Astrocyte of the spinal cord (primary cell): ENCODE measurements at regions not wholly inside any gene's neighbourhood (a gene's known extent, or its start where the extent isn't known, plus 50 kb on each side); places are given as distances from the start of the nearest gene placed in this dataset.
"Not testable (repeated sequence)": the region's sequence is repeated elsewhere in the genome, so short reads cannot be mapped to it uniquely, and the experiment has no call there.

Experiments
- DNase-seq: peaks from one replicate; pipeline ENCODE4 v3.0.0; 2011; ENCODE audit warnings: low read depth, low spot score
- H3K4me3 ChIP-seq: 2 replicates; pipeline ENCODE4 v1.5.1; 2011; ENCODE audit warnings: low read depth, mild to moderate bottlenecking, low read length, moderate library complexity
- in situ Hi-C: cut with HindIII; loops from 2 replicates; pipeline ENCODE4 v1.10.0; 2017; ENCODE audit warnings: low sequenced_read_pairs
- TF ChIP-seq, protein P1 (sequence below): IDR thresholded peaks from 2 replicates; pipeline ENCODE4 v1.5.1; 2012; ENCODE audit warnings: low read depth, mild to moderate bottlenecking, low read length, inconsistent platforms

DNA sequence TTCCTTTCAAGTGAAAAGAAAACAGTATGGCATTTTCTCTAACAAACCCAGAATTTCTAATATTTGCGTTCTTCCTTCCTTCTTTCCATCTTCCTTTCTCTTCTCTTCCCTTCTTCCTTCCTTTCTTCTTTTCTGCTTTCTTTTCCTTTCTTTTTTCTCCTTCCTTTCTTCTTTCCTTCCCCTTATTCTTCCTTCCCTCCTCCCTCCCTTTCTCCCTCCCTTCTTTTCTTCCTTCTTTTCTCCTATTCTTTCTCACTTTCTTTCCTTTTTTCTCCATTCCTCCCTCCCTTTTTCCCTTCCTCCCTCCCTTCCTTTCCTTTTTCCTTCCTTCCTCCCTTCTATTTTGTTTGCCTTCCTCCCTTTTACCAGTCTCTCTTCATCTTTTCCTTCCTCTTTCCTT lies 194.8 kb downstream of the SHCBP1 start:
- H3K4me3 ChIP-seq = no peak overlapping the region
- in situ Hi-C loops = no loop called here
- no peak for DNase-seq
- TF ChIP-seq, protein P1, sequence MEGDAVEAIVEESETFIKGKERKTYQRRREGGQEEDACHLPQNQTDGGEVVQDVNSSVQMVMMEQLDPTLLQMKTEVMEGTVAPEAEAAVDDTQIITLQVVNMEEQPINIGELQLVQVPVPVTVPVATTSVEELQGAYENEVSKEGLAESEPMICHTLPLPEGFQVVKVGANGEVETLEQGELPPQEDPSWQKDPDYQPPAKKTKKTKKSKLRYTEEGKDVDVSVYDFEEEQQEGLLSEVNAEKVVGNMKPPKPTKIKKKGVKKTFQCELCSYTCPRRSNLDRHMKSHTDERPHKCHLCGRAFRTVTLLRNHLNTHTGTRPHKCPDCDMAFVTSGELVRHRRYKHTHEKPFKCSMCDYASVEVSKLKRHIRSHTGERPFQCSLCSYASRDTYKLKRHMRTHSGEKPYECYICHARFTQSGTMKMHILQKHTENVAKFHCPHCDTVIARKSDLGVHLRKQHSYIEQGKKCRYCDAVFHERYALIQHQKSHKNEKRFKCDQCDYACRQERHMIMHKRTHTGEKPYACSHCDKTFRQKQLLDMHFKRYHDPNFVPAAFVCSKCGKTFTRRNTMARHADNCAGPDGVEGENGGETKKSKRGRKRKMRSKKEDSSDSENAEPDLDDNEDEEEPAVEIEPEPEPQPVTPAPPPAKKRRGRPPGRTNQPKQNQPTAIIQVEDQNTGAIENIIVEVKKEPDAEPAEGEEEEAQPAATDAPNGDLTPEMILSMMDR = no peak

DNA sequence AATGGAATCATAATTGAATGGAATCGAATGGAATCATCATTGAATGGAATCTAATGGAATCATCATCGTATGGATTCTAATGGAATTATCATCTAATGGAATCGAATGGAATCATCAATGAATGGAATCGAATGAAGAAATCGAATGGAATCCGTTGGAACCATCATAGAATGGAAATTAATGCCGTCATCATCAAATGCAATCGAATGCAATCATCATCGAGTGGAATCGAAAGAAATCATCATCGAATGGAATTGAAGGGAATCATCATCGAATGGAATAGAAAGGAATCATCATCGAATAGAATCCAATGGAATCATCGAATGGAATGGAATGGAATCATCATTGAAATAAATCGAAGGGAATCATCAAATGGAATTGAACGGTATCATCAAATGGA lies 217.2 kb downstream of the SHCBP1 start:
- TF ChIP-seq, protein P1 = no peak
- in situ Hi-C loops = no loop called here

DNA sequence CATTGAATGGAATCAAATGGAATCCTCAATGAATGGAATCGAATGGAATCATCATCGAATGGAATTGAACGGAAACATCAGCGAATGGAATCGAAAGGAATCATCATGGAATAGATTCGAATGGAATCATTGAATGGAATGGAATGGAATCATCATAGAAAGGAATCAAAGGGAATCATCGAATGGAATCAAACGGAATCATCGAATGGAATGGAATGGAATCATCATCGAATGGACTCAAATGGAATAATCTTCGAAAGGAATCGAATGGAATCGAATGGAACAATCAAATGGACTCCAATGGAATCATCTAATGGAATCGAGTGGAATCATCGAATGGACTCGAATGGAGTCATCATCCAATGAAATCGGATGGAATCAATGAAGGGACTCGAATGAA lies 222.6 kb downstream of the SHCBP1 start:
- in situ Hi-C loops = not testable (repeated sequence)

More for the DNA sequence above, 217.2 kb downstream of the SHCBP1 start:
- H3K4me3 ChIP-seq = no peak overlapping the region
- DNase-seq = no peak

DNA sequence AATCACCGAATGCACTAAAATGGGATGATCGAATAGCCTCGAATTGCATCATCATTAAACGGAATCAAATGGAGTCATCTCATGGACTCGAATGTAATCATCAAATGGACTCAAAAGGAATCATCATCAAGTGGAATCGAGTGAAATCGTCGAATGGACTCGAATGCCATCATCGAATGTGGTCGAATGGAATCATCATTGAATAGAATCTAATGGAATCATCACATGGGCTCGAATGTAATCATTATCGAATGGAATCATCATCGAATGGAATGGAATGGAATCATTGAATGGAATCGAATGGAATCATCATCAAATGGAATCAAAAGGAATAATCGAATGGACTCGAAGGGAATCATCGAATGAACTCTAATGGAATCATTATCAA lies 224.3 kb downstream of the SHCBP1 start:
- DNase-seq, in situ Hi-C loops, H3K4me3 ChIP-seq: not testable (repeated sequence)

More for the DNA sequence above, 222.6 kb downstream of the SHCBP1 start:
- not testable (repeated sequence) for DNase-seq, H3K4me3 ChIP-seq

DNA sequence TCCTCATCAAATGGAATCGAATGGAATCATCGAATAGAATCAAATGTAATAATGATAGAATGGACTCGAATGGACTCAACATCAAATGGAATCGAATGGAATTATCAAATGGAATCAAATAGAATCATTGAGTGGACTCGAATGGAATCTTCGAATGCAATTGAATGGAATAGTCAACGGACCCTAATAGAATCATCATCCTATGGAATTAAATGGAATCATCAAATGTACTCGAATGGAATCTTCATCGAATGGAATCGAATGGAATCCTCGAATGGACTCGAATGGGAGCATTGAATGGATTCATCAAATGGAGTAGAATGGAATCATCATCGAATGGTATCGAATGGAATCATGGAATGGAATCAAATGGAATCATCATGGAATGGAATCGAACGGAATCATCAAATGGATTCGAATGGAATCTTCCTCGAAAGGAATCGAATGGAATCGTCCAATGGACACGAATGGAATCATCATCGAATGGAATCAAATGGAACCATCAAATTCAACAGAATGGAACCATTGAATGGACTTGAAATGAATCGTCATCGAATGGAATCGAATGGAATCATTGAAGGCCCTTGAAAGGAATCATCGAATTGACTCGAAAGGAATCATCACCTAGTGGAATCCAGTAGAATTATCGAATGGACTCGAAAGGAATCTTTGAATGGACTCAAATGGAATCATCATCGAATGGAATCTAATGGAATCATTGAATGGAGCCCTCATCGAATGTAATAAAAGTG lies 224.9 kb downstream of the SHCBP1 start:
- H3K4me3 ChIP-seq, in situ Hi-C loops: not testable (repeated sequence)
- DNase-seq = peak; percentile 6

DNA sequence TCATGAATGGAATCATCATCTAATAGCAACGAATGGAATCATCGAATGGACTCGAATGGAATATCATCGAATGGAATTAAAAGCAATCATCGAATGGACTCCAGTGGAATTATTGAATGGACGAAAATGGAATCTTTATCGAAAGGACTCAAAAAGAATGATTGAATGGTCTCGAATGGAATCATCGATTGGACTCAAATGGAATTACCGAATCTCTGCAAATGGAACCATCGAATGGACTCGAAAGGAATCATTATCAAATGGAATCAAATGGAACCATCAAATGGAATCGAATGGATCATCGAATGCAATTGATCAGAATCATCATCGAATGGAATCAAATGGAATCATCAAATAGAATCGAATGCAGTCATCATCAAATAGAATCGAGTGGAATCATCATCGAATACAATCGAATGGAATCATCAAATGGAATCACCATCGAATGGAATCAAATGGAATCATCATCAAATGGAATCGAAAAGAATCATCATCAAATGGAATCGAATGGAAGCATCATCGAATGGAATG lies 225.7 kb downstream of the SHCBP1 start:
- in situ Hi-C loops, H3K4me3 ChIP-seq: not testable (repeated sequence)
- peak; percentile 15 for DNase-seq

DNA sequence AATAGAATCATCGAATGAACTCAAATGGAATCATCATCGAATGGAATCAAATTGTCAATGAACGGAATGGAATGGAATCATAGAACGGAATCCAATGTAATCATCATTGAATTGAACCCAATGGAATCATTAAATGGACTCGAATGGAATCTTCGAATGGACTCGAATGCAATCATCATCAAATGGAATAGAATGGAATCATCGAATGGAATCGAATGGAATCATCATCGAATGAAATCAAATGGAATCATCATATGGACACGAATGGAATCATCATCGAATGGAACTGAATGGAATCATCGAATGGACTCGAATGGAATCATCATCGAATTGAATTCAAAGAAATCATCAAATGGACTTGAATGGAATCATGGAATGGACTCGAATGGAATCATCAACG lies 226.2 kb downstream of the SHCBP1 start:
- H3K4me3 ChIP-seq, in situ Hi-C loops, DNase-seq: not testable (repeated sequence)

DNA sequence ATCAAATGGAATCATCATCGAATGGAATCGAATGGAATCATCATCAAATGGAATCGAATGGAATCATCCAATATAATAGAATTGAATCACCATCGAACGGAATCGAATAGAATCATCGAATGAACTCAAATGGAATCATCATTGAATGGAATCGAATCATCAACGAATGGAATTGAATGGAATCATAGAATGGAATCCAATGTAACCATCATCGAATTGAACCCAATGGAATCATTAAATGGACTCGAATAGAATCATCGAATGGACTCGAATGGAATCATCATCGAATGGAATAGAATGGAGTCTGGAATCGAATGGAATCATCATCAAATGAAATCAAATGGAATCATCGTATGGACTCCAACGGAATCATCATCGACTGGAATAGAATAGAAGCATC lies 227.0 kb downstream of the SHCBP1 start:
- DNase-seq, H3K4me3 ChIP-seq, in situ Hi-C loops: not testable (repeated sequence)

DNA sequence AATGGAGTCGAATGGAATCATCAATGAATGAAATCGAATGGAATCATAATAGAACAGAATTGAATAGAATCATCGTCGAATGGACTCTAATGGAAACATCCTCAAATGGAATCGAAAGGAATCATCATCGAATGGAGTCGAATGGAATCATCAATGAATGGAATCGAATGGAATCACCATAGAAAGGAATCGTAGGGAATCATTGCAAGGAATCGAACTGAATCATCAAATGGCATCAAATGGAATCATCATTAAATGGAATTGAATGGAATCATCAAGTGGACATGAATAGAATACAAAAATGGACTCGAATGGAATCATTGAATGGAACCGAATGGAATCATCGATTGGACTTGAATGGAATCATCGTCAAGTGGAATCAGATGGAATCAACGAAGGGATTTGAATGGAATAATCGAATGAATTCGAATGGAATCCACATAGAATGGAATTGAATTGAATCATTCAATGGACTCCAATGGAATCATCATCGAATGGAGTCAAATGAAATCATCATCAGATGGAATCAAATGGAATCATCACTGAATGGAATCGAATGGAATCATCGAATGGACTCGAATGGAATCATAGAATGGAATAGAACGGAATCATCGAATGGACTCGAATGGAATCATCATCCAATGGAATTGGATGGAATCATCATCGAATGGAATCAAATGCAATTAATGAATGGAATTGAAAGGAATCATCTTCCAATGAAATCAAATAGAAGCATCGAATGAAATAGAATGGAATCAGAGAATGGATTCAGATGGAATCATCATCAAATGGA lies 228.1 kb downstream of the SHCBP1 start:
- H3K4me3 ChIP-seq, in situ Hi-C loops: not testable (repeated sequence)
- peak; percentile 39 for DNase-seq

DNA sequence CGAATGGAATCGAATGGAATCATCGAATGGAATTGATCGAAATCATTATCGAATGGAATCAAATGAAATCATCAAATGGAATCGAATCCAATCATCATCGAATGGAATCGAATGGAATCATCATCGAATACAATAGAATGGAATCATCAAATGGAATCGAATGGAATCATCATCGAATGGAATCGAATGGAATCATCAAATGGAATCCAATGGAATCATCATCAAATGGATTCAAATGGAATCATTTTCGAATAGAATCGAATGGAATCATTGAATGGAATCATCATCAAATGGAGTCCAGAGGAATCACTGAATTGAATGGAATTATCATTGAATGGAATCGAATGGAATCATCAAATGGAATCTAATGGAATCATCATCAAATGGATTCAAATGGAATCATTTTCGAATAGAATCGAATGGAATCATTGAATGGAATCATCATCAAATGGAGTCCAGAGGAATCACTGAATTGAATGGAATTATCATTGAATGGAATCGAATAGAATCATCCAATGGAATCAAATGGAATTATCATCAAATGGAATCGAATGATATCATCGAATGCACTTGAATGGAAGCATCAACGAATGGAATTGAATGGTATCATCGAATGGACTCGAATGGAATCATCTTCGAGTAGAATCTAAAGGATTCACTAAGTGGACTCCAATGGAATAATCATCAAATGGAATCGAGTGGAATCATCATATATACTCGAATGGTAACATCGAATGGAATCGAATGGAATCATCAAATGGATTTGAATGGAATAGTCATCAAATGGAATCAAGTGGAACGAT lies 230.3 kb downstream of the SHCBP1 start:
- H3K4me3 ChIP-seq, in situ Hi-C loops, DNase-seq: not testable (repeated sequence)

DNA sequence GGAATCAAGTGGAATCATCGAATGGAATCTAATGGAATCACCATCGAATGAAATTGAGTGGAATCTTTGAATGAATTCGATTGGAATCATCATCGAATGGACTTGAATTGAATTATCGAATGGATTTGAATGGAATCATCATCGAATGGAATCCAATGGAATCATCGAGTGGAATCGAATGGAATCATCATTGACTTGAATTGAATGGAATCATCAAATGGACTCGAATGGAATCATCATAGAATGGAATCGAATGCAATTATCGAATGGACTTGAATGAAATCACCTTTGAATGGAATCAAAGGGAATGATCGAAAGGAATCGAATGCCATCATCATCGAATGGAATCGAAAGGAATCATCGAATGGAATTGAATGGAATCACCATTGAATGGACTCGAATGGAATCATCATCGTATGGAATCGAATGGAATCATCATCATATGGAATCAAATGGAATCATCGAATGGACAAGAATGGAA lies 231.6 kb downstream of the SHCBP1 start:
- H3K4me3 ChIP-seq, in situ Hi-C loops: not testable (repeated sequence)
- DNase-seq = peak; percentile 93

DNA sequence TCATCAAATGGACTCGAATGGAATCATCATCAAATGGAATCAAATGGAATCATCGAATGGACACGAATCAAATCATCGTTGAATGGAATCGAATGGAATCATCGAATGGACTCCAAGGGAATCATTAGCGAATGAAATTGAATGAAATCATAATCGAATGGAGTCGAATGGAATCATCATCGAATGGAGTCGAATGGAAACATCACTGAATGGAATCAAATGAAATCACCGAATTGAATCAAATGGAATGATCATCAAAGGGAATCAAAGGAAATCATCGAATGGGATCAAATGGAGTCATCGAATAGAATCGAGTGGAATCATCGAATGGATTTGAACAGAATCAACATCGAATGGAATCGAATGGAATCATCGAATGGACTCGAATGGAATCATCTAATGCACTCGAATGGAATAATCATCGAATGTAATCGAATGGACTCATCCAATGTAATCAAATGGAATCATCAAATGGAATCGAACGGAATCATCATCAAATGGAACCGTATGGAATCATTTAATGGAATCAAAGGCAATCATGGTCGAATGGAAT lies 232.2 kb downstream of the SHCBP1 start:
- in situ Hi-C loops, H3K4me3 ChIP-seq, DNase-seq: not testable (repeated sequence)

DNA sequence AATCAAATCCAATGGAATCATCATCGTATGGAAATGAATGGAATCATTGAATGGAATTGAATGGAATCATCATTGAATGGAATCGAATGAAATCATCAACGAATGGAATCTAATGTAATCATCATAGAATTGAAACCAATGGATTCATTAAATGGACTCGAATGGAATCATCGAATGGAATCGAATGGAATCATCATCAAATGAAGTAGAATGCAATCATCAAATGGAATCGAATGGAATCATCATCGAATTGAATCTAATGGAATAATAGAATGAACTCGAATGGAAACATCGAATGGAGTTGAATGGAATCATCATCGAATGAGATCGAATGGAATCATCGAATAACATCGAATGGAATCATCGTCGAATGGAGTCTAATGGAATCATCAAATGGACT lies 232.8 kb downstream of the SHCBP1 start:
- DNase-seq, H3K4me3 ChIP-seq, in situ Hi-C loops: not testable (repeated sequence)

DNA sequence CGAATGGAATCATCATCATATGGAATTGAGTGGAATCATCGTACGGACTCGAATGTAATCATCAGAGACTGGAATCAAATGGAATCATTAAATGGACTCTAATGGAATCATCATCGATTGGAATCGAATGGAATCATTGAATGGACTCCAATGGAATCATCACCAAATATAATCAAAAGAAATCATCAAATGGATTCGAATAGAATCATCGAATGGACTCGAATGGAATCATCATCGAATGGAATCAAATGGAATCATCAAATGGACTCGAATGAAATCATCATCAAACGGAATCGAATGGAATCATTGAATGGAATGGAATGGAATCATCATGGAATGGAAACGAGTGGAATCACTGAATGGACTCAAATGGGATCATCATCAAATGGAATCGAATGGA lies 233.5 kb downstream of the SHCBP1 start:
- DNase-seq, H3K4me3 ChIP-seq, in situ Hi-C loops: not testable (repeated sequence)
